Endothelial cell of umbilical vein (primary cell): ENCODE measurements at regions not wholly inside any gene's neighbourhood (a gene's known extent, or its start where the extent isn't known, plus 50 kb on each side); places are given as distances from the start of the nearest gene placed in this dataset.

Source experiments
- CTCF ChIP-seq, 2 donors: IDR thresholded peaks; 1 replicate in 1 of 2; 2 replicates in 1 of 2; pipeline ENCODE4 v1.5.1; 2011; ENCODE audit warnings: low read length in 2 of 2, mild to moderate bottlenecking in 2 of 2, moderate library complexity in 2 of 2, control low read depth in 1 of 2, inconsistent platforms in 1 of 2, low read depth in 1 of 2; ENCODE audit not compliant: insufficient read depth in 1 of 2; ENCODE audit errors: extremely low read depth in 1 of 2
- POLR2A ChIP-seq: IDR thresholded peaks from 2 replicates; pipeline ENCODE4 v1.6.1; 2012; ENCODE audit warnings: low read depth, mild to moderate bottlenecking, control low read depth, low read length

GRCh38 chrX:6783912-6784311 lies 249.0 kb upstream of the VCX3A start:
- TF ChIP-seq POLR2A (no peak), CTCF (IDR thresholded peaks at IDR 0.05; ENCODE audit: extremely low read depth in 1 of 2, insufficient read depth in 1 of 2, low read depth in 1 of 2, low read length in 2 of 2) (no peak)
